Large intestine (tissue), 3 donors: ENCODE measurements at regions not wholly inside any gene's neighbourhood (a gene's known extent, or its start where the extent isn't known, plus 50 kb on each side); places are given as distances from the start of the nearest gene placed in this dataset.

Experiments
- DNase-seq, 2 donors: peaks; one replicate each; pipeline versions ENCODE4 v3.0.0 to v3.0.0-alpha.2; 2013
- H3K27ac ChIP-seq: one replicate; pipeline ENCODE4 v1.5.1; 2013; ENCODE audit warnings: low read length
- H3K27me3 ChIP-seq: 2 replicates; pipeline ENCODE4 v1.6.1; 2013; ENCODE audit warnings: low read length; ENCODE audit not compliant: control insufficient read depth, insufficient read depth
- H3K36me3 ChIP-seq: 2 replicates; pipeline ENCODE4 v1.6.1; 2013; ENCODE audit warnings: low read length; ENCODE audit not compliant: control insufficient read depth, insufficient read depth
- H3K4me1 ChIP-seq: one replicate; pipeline ENCODE4 v1.6.1; 2013; ENCODE audit warnings: low read length; ENCODE audit not compliant: control insufficient read depth, insufficient read depth
- H3K4me3 ChIP-seq: one replicate; pipeline ENCODE4 v1.5.1; 2013; ENCODE audit warnings: low read length
- H3K9me3 ChIP-seq: one replicate; pipeline ENCODE4 v1.6.1; 2013; ENCODE audit warnings: mild to moderate bottlenecking, low read depth, low read length, moderate library complexity; ENCODE audit not compliant: control insufficient read depth
- WGBS: methylation state at CpG from one replicate; pipeline ENCODE4 v1.1.5; 2013; ENCODE audit warnings: low lambda C conversion rate; ENCODE audit not compliant: insufficient coverage; 5-methylcytosine and 5-hydroxymethylcytosine counted together

DNA sequence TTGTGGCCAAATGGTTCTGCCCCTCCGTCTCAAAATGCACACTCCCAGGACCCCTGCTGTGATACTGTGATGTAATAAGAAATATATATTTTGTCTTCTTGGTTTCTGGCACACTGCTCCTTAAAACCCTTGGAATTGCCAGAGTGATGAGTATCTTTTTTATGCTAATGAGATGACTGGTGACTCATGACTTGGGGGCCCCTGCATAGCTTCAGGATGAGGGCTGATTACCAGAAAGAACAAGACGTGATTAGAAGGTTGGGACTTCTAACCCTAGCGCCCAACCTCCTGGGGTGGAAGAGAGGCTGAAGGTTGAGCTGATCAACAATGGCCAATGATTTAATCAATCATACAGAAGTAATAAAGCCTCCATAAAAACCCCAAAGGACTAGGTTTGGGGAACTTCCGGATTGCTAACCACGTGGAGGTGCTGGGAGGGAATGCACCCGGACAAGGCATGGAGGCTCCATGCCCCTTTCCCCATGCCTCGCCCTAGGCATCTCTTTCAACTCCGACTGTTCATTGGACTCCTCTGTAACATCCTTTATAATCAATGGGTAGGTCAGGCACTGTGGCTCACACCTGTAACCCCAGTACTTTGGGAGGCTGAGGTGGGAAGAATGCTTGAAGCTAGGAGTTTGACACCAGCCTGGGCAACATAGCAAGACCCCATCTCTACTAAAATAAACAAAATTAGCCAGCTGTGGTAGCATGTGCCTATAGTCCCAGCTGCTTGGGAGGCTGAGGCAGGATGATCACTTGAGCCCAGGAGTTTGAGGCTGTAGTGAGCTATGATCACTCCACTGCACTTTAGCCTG, 89.1 kb downstream of the HS1BP3 start:
- Histone ChIP-seq H3K27me3 (no peaks in the 10 kb centered on the region), H3K9me3 (no peaks in the 10 kb centered on the region), H3K4me3 (no peak overlapping the region), H3K27ac (no peak overlapping the region), H3K36me3 (no peaks in the 10 kb centered on the region), H3K4me1 (peaks cover 3% of the 10 kb centered on the region)
- WGBS = no CpG with 5 or more reads among the region's 8 CpGs
- peak; percentile 47 to 72 for DNase-seq

- Histone ChIP-seq H3K4me1 (peaks cover 3% of the 10 kb centered on the region), H3K9me3 (no peaks in the 10 kb centered on the region), H3K4me3 (no peak overlapping the region), H3K27me3 (no peaks in the 10 kb centered on the region), H3K36me3 (no peaks in the 10 kb centered on the region), H3K27ac (no peak overlapping the region)
- no peak for DNase-seq
- WGBS = 80% methylated on average over 2 of the region's 14 CpGs
Observed at GRCh38 chr2:20562540-20563225, 88.2 kb downstream of the HS1BP3 start.

DNA sequence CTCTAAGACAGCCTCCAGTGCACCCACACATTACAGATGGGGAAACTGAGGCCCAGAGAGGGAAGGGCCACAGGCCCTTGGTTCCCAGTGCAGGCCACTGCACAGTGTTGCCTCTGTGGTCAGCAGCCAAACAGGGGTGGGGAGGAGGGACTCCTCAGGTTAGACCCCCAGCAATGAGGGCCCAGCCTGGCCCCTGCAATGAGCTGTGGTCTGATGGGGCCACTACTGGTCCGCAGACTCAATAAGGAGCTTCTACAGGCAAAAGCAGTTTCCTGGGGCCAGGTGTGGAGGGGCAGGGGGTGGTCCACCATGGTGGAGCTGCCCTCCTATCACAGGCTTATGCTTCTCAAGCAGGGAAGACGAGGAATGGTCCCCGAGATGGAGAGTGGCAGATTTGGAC, 87.6 kb downstream of the HS1BP3 start:
- H3K27ac ChIP-seq = no peak overlapping the region
- peaks cover 3% of the 10 kb centered on the region for H3K4me1 ChIP-seq
- H3K9me3 ChIP-seq = no peaks in the 10 kb centered on the region
- WGBS = no CpG with 5 or more reads among the region's 3 CpGs
- no peak overlapping the region for H3K4me3 ChIP-seq
- H3K27me3 ChIP-seq = no peaks in the 10 kb centered on the region
- H3K36me3 ChIP-seq = no peaks in the 10 kb centered on the region
- DNase-seq = no peak

- no peaks in the 10 kb centered on the region for H3K36me3 ChIP-seq
- peaks cover 3% of the 10 kb centered on the region for H3K4me1 ChIP-seq
- no peak overlapping the region for H3K27ac ChIP-seq
- no peak overlapping the region for H3K4me3 ChIP-seq
- no peaks in the 10 kb centered on the region for H3K9me3 ChIP-seq
- DNase-seq = no peak
- no CpG with 5 or more reads among the region's 5 CpGs for WGBS
- H3K27me3 ChIP-seq = no peaks in the 10 kb centered on the region
Observed at GRCh38 chr2:20563833-20564232, 87.1 kb downstream of the HS1BP3 start.

DNA sequence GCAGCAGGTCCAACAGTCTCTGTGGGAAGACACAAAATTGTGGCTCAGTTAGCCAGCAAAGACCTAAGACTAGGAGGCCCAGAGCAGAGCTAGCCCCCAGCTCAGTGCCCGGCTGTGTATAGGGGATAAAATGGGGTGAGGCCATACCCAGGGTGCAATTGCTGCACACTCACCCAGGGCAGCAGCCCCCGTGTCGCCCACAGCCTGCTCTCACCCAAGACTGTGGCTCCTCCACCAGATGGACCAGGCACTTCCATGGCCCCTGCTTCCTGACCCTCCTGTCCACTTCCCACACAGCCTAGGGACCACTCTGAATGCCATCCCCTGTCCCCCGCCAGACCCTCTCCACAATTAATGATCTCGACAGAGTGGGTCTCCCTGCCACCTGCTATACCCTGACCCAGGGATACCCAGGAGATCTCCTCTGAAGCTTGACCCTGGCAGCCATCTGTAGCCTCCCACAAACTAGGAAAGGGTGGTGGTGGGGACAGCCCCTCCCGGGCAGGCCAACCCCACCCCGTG, 85.7 kb downstream of the HS1BP3 start:
- WGBS = no CpG with 5 or more reads among the region's 7 CpGs
- Histone ChIP-seq H3K27ac (no peak overlapping the region), H3K9me3 (no peaks in the 10 kb centered on the region), H3K4me1 (peaks cover 10% of the 10 kb centered on the region), H3K27me3 (no peaks in the 10 kb centered on the region), H3K36me3 (no peaks in the 10 kb centered on the region), H3K4me3 (no peak overlapping the region)
- no peak for DNase-seq

DNA sequence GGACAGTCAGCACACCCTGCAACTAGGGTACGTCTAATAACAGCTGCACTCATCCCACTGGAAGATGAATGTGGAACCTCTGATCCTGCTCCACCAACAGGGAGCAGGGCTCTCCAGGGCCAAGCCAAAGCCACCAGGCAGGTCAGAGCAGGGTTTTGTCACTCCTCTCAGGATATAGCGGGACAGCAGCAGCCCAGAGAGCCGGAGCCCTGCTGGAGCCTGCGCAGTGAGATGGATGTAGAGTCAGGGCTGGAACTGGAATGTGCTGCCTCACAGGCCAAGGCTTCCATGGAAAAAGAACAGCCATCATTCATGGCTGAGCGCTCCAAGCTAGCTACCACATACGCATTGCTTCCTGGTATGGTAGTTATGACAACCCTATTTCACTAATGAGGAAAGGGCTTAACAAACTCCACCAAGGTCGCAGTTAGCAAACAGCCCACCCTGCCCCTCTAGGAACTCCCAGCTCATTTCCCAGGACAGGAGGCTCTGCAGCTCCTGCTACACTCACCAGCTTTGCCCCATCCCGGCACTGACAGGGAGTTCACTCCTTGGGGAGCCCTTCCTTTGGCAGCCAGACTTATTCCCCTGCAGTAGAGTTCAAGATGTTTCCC, 85.2 kb downstream of the HS1BP3 start:
- Histone ChIP-seq H3K4me3 (no peak overlapping the region), H3K9me3 (no peaks in the 10 kb centered on the region), H3K27ac (no peak overlapping the region), H3K27me3 (no peaks in the 10 kb centered on the region), H3K4me1 (peaks cover 16% of the 10 kb centered on the region), H3K36me3 (no peaks in the 10 kb centered on the region)
- peak; percentile 44 to 50 for DNase-seq
- no CpG with 5 or more reads among the region's 8 CpGs for WGBS

DNA sequence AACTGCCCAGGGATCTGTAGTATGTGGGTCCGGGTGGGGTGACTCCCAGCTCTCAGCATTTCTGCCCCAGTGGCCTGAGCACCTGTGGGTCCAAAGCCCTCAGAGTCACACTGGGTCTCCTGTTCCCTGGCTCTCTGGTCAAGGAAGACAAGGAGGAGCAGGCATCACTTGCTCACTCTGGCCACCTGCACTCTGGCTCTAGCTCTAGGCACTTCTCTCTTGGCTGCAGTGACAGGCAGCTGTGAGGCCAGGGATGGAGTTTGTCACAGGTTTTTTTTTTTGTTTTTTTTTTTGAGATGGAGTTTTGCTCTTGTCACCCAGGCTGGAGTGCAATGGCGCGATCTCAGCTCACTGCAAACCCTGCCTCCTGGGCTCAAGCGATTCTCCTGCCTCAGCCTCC, 84.6 kb downstream of the HS1BP3 start:
- H3K27ac ChIP-seq = no peak overlapping the region
- no CpG with 5 or more reads among the region's 4 CpGs for WGBS

GRCh38 chr2:20567159-20567925, 83.6 kb downstream of the HS1BP3 start:
- no peak for DNase-seq
- Histone ChIP-seq H3K27ac (no peak overlapping the region), H3K27me3 (no peaks in the 10 kb centered on the region), H3K4me1 (peaks cover 27% of the 10 kb centered on the region), H3K9me3 (no peaks in the 10 kb centered on the region), H3K36me3 (no peaks in the 10 kb centered on the region), H3K4me3 (no peak overlapping the region)
- no CpG with 5 or more reads among the region's 12 CpGs for WGBS

More for the DNA sequence above, 84.6 kb downstream of the HS1BP3 start:
- Histone ChIP-seq H3K4me1 (peaks cover 22% of the 10 kb centered on the region), H3K4me3 (no peak overlapping the region), H3K27me3 (no peaks in the 10 kb centered on the region), H3K9me3 (no peaks in the 10 kb centered on the region), H3K36me3 (no peaks in the 10 kb centered on the region)
- DNase-seq = no peak
